ENCODE measurements at regions not wholly inside any gene's neighbourhood (a gene's known extent, or its start where the extent isn't known, plus 50 kb on each side); places are given as distances from the start of the nearest gene placed in this dataset.
A peak's percentile ranks its signal among the peaks of the same experiment; 100 is the strongest.

DNA sequence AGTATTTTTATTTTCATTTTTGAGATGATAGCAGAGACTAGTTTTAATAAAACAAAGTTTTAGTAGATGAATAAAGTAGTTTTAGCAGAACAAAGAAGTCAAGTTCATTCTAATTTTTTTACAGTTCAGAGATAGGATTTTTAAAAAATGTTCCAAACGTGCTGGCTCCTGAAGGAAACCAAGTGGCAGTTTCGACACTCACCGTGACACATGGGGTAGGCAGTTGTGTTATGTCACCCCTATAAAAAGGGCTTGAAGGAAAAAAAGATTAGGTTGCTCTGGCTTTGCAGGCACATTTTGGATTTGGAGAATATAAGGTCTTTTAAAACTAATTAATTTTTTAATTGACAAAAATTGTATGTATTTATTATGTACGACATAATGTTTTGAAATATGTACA is 305.2 kb downstream of the NDFIP2 start:
- H3F3A ChIP-seq (replicated peaks; ENCODE audit: low read depth) = no peaks in the 10 kb centered on the region
- H3K27me3 Mint-ChIP-seq (ENCODE audit: insufficient read depth, low read depth, poor library complexity) = peaks cover 2% of the 10 kb centered on the region
- no peaks in the 10 kb centered on the region for H3K27me3 ChIP-seq (ENCODE audit: insufficient read depth)
- peaks cover 4% of the 10 kb centered on the region; the same call in 1 of the 3 replicates for H3K36me3 Mint-ChIP-seq (ENCODE audit: low read depth)
- DNase-seq (ENCODE audit: low spot score) = no peak
- no peak overlapping the region for H3K27ac ChIP-seq (ENCODE audit: low read depth)
- H3K36me3 ChIP-seq (ENCODE audit: insufficient read depth) = no peaks in the 10 kb centered on the region
- no peak for TF ChIP-seq NANOG (IDR thresholded peaks at IDR 0.05; ENCODE audit: borderline replicate concordance)
- TF ChIP-seq JUNB (IDR thresholded peaks at IDR 0.05; ENCODE audit: unreplicated experiment) = no peak
- TF ChIP-seq, protein P1, sequence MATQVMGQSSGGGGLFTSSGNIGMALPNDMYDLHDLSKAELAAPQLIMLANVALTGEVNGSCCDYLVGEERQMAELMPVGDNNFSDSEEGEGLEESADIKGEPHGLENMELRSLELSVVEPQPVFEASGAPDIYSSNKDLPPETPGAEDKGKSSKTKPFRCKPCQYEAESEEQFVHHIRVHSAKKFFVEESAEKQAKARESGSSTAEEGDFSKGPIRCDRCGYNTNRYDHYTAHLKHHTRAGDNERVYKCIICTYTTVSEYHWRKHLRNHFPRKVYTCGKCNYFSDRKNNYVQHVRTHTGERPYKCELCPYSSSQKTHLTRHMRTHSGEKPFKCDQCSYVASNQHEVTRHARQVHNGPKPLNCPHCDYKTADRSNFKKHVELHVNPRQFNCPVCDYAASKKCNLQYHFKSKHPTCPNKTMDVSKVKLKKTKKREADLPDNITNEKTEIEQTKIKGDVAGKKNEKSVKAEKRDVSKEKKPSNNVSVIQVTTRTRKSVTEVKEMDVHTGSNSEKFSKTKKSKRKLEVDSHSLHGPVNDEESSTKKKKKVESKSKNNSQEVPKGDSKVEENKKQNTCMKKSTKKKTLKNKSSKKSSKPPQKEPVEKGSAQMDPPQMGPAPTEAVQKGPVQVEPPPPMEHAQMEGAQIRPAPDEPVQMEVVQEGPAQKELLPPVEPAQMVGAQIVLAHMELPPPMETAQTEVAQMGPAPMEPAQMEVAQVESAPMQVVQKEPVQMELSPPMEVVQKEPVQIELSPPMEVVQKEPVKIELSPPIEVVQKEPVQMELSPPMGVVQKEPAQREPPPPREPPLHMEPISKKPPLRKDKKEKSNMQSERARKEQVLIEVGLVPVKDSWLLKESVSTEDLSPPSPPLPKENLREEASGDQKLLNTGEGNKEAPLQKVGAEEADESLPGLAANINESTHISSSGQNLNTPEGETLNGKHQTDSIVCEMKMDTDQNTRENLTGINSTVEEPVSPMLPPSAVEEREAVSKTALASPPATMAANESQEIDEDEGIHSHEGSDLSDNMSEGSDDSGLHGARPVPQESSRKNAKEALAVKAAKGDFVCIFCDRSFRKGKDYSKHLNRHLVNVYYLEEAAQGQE (IDR thresholded peaks at IDR 0.05; ENCODE audit: unreplicated experiment) = no peak
- no peak for TF ChIP-seq EZH2 (IDR thresholded peaks at IDR 0.05; ENCODE audit: low read depth, unreplicated experiment)
- TF ChIP-seq STAT1 (IDR thresholded peaks at IDR 0.05; ENCODE audit: unreplicated experiment) = no peak
- TF ChIP-seq, protein P2, sequence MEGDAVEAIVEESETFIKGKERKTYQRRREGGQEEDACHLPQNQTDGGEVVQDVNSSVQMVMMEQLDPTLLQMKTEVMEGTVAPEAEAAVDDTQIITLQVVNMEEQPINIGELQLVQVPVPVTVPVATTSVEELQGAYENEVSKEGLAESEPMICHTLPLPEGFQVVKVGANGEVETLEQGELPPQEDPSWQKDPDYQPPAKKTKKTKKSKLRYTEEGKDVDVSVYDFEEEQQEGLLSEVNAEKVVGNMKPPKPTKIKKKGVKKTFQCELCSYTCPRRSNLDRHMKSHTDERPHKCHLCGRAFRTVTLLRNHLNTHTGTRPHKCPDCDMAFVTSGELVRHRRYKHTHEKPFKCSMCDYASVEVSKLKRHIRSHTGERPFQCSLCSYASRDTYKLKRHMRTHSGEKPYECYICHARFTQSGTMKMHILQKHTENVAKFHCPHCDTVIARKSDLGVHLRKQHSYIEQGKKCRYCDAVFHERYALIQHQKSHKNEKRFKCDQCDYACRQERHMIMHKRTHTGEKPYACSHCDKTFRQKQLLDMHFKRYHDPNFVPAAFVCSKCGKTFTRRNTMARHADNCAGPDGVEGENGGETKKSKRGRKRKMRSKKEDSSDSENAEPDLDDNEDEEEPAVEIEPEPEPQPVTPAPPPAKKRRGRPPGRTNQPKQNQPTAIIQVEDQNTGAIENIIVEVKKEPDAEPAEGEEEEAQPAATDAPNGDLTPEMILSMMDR (conservative IDR thresholded peaks at IDR 0.05; ENCODE audit: low read depth in 2 of 2) = no peak
- no peak overlapping the region for H3K4me3 Mint-ChIP-seq
- no peaks in the 10 kb centered on the region for H4K20me1 ChIP-seq (replicated peaks; ENCODE audit: insufficient read depth)
- no peak overlapping the region for H3K27ac Mint-ChIP-seq
- peaks cover 19% of the 10 kb centered on the region for H3K4me1 Mint-ChIP-seq
- H3K79me2 ChIP-seq (replicated peaks; ENCODE audit: insufficient read depth) = no peaks in the 10 kb centered on the region
- ATAC-seq = no peak
- H3K4me3 ChIP-seq = no peak overlapping the region
- peaks cover 14% of the 10 kb centered on the region; the same call in 1 of the 2 replicates for H3K4me1 ChIP-seq (ENCODE audit: insufficient read depth)
- no peak overlapping the region for H2AFZ ChIP-seq
- peaks cover 3% of the 10 kb centered on the region for H3K9me3 Mint-ChIP-seq
- H3K4me2 ChIP-seq = no peak overlapping the region
- H3K9me2 ChIP-seq (ENCODE audit: insufficient read depth) = no peaks in the 10 kb centered on the region

DNA sequence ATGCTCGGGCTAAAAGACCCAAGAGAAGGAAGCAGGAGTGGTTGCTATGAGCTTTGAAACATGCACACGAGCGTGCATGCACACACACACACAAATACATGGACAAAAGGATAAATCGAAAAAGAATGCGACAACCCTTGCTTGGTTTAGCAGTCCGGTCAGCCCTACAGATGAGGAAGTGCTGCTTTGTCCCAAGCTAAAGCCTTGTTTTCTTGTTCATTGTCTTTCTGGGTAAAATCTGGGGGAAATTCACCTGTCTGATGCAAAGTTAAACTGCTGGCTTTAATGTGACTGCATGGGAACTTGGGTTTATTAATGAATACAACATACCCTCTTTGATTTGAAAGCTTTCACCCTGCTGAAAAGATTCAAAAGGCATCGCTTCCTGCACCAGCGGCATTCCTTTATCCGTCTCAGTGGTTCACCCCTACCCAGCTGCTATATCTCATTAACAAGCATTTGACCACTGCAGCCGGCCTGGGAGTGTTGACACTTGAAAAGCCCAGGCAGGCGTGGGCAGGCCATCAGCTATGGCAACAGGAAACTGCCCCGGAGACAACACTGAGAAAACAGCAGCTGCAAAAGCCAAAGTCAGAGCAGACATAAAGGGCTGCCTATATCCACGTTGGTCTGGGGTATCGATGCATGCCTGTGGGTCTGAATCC is 301.7 kb downstream of the NDFIP2 start:
- peaks cover 14% of the 10 kb centered on the region; the same call in 1 of the 2 replicates for H3K4me1 ChIP-seq (ENCODE audit: insufficient read depth)
- no peaks in the 10 kb centered on the region for H4K20me1 ChIP-seq (replicated peaks; ENCODE audit: insufficient read depth)
- no peaks in the 10 kb centered on the region; the same call in 2 of the 3 replicates for H3K9me3 Mint-ChIP-seq
- H3K27ac Mint-ChIP-seq = peak overlapping the region; percentile 95
- peak overlapping the region; percentile 48; the same call in 1 of the 2 replicates for H3K27ac ChIP-seq (ENCODE audit: low read depth)
- peaks cover 24% of the 10 kb centered on the region for H3K4me1 Mint-ChIP-seq
- peak overlapping the region; percentile 35; the same call in 2 of the 3 replicates for H3K4me3 Mint-ChIP-seq
- H3K4me2 ChIP-seq = peak overlapping the region; percentile 9; the same call in 1 of the 2 replicates
- no peaks in the 10 kb centered on the region for H3F3A ChIP-seq (replicated peaks; ENCODE audit: low read depth)
- ATAC-seq (peak; percentile 99), DNase-seq (ENCODE audit: low spot score) (peak; percentile 87)
- no peak overlapping the region; the same call in 1 of the 2 replicates for H2AFZ ChIP-seq
- H3K79me2 ChIP-seq (replicated peaks; ENCODE audit: insufficient read depth) = no peaks in the 10 kb centered on the region
- no peaks in the 10 kb centered on the region for H3K9me2 ChIP-seq (ENCODE audit: insufficient read depth)
- H3K27me3 Mint-ChIP-seq (ENCODE audit: insufficient read depth, low read depth, poor library complexity) = no peaks in the 10 kb centered on the region
- no peaks in the 10 kb centered on the region for H3K36me3 Mint-ChIP-seq (ENCODE audit: low read depth)
- no peaks in the 10 kb centered on the region for H3K27me3 ChIP-seq (ENCODE audit: insufficient read depth)
- H3K4me3 ChIP-seq = no peak overlapping the region
- no peaks in the 10 kb centered on the region for H3K36me3 ChIP-seq (ENCODE audit: insufficient read depth)
- no peak for TF ChIP-seq JUNB (IDR thresholded peaks at IDR 0.05; ENCODE audit: unreplicated experiment)
- TF ChIP-seq, protein P1 (IDR thresholded peaks at IDR 0.05; ENCODE audit: unreplicated experiment) = no peak
- TF ChIP-seq ZNF114 (CRISPR knock-in tag; IDR thresholded peaks at IDR 0.05) = no peak
- TF ChIP-seq STAT1 (IDR thresholded peaks at IDR 0.05; ENCODE audit: unreplicated experiment) = no peak
- peak; percentile 35; the same call in 1 of the 2 replicates for TF ChIP-seq CREB1 (CRISPR knock-in tag; IDR thresholded peaks at IDR 0.05; ENCODE audit: low read depth)
- TF ChIP-seq ETS1 (IDR thresholded peaks at IDR 0.05) = no peak
- TF ChIP-seq EZH2 (IDR thresholded peaks at IDR 0.05; ENCODE audit: low read depth, unreplicated experiment) = no peak
- TF ChIP-seq POLR2AphosphoS5 (IDR thresholded peaks at IDR 0.05; ENCODE audit: low read depth) = no peak
- no peak for TF ChIP-seq EZH2phosphoT487 (IDR thresholded peaks at IDR 0.05; ENCODE audit: unreplicated experiment)

Data from GM23338 (cell line).